ENCODE measurements at regions not wholly inside any gene's neighbourhood (a gene's known extent, or its start where the extent isn't known, plus 50 kb on each side); places are given as distances from the start of the nearest gene placed in this dataset.

DNA sequence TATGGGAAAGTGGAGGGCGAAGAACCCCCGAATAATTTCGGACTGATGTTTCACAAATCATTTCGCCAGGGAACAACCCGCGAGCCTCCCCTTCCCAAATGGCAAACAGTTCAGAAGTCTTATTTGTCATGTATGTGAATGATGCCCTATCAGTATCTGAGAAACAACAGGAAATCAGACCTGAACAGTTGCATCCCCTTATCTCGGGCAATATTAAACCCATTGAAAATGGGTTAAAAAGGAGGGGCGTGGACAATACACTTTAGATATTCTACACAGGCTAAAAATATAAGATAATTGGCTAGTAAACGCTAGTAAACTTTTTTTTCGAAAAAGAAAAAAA, 1003.3 kb upstream of the NR2F2 start:
- H3K4me3 ChIP-seq (ENCODE audit: control insufficient read depth in 2 of 3, extremely low read depth in 1 of 3, insufficient read depth in 2 of 3, low read depth in 1 of 3, low read length in 3 of 3), result peak overlapping the region in 1 of 3 experiments; percentile 10
- FAIRE-seq, result no peak
- DNase-seq (ENCODE audit: low read depth, low spot score), result no peak
- H2AFZ ChIP-seq (ENCODE audit: control insufficient read depth, low read length), result no peak overlapping the region
- H4K20me1 ChIP-seq (ENCODE audit: control insufficient read depth, extremely low read depth, insufficient read depth, low read length), result no peaks in the 10 kb centered on the region
- no peaks in the 10 kb centered on the region for H3K9me3 ChIP-seq (ENCODE audit: control insufficient read depth, low read depth, low read length)
- H3K27ac ChIP-seq (ENCODE audit: control insufficient read depth, insufficient read depth, low read length), result no peak overlapping the region
- no peaks in the 10 kb centered on the region for H3K36me3 ChIP-seq (ENCODE audit: control insufficient read depth in 2 of 2, extremely low read depth in 1 of 2, insufficient read depth in 2 of 2, low read length in 2 of 2)
- peaks cover 24% of the 10 kb centered on the region for H3K27me3 ChIP-seq (ENCODE audit: control insufficient read depth, extremely low read depth, insufficient read depth, low read length)
- no peak overlapping the region for H3K9ac ChIP-seq (ENCODE audit: control insufficient read depth, extremely low read depth, insufficient read depth, low read length)
- H3K4me1 ChIP-seq (ENCODE audit: control insufficient read depth, extremely low read depth, insufficient read depth, low read length), result no peaks in the 10 kb centered on the region
- no peaks in the 10 kb centered on the region for H3K79me2 ChIP-seq (ENCODE audit: control insufficient read depth, insufficient read depth, low read length)
- dilution Hi-C loops (cut with MboI; ENCODE audit: extremely low pct_ligation_motif_present, low sequenced_read_pairs), result no loop called here
- no peaks in the 10 kb centered on the region for H3K9me1 ChIP-seq (ENCODE audit: control insufficient read depth, extremely low read depth, insufficient read depth, low read length)
- TF ChIP-seq, protein P1, sequence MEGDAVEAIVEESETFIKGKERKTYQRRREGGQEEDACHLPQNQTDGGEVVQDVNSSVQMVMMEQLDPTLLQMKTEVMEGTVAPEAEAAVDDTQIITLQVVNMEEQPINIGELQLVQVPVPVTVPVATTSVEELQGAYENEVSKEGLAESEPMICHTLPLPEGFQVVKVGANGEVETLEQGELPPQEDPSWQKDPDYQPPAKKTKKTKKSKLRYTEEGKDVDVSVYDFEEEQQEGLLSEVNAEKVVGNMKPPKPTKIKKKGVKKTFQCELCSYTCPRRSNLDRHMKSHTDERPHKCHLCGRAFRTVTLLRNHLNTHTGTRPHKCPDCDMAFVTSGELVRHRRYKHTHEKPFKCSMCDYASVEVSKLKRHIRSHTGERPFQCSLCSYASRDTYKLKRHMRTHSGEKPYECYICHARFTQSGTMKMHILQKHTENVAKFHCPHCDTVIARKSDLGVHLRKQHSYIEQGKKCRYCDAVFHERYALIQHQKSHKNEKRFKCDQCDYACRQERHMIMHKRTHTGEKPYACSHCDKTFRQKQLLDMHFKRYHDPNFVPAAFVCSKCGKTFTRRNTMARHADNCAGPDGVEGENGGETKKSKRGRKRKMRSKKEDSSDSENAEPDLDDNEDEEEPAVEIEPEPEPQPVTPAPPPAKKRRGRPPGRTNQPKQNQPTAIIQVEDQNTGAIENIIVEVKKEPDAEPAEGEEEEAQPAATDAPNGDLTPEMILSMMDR (optimal IDR thresholded peaks at IDR 0.05 in 1 of 3, IDR thresholded peaks at IDR 0.05 in 1 of 3, conservative IDR thresholded peaks at IDR 0.05 in 1 of 3; ENCODE audit: extremely low read depth in 1 of 3, insufficient read depth in 2 of 3, low read length in 3 of 3), result no peak
- TF ChIP-seq EZH2 (IDR thresholded peaks at IDR 0.05; ENCODE audit: low read length), result no peak
- peak overlapping the region; percentile 48 for H3K4me2 ChIP-seq (ENCODE audit: control insufficient read depth, extremely low read depth, insufficient read depth, low read depth, low read length)

DNA sequence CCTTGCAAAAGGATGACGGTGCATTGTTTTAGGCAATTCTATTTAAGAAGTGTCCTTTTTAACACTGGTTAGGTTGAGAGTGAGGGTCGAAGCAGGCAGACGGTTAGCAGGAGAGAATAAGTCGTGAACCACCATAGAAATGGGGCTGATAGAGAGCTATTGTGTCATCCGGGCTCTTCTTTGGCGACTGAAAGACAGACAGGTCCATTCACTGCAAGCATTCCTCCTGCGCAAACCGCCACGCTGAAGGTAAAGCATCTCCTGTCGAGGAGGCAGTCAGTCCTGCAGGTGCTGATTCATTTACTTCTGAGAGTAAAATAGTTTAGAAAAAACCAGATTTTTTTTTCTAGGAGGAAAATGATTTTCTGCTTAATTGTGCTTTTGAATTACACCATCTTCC, 1002.8 kb upstream of the NR2F2 start:
- Histone ChIP-seq H3K9me3 (ENCODE audit: control insufficient read depth, low read depth, low read length) (no peaks in the 10 kb centered on the region), H2AFZ (ENCODE audit: control insufficient read depth, low read length) (no peak overlapping the region), H3K9ac (ENCODE audit: control insufficient read depth, extremely low read depth, insufficient read depth, low read length) (no peak overlapping the region), H3K4me1 (ENCODE audit: control insufficient read depth, extremely low read depth, insufficient read depth, low read length) (no peaks in the 10 kb centered on the region), H3K4me2 (ENCODE audit: control insufficient read depth, extremely low read depth, insufficient read depth, low read depth, low read length) (no peak overlapping the region), H3K9me1 (ENCODE audit: control insufficient read depth, extremely low read depth, insufficient read depth, low read length) (no peaks in the 10 kb centered on the region), H4K20me1 (ENCODE audit: control insufficient read depth, extremely low read depth, insufficient read depth, low read length) (no peaks in the 10 kb centered on the region), H3K27me3 (ENCODE audit: control insufficient read depth, extremely low read depth, insufficient read depth, low read length) (peaks cover 24% of the 10 kb centered on the region), H3K4me3 (ENCODE audit: control insufficient read depth in 2 of 3, extremely low read depth in 1 of 3, insufficient read depth in 2 of 3, low read depth in 1 of 3, low read length in 3 of 3) (no peak overlapping the region), H3K36me3 (ENCODE audit: control insufficient read depth in 2 of 2, extremely low read depth in 1 of 2, insufficient read depth in 2 of 2, low read length in 2 of 2) (no peaks in the 10 kb centered on the region), H3K27ac (ENCODE audit: control insufficient read depth, insufficient read depth, low read length) (no peak overlapping the region), H3K79me2 (ENCODE audit: control insufficient read depth, insufficient read depth, low read length) (no peaks in the 10 kb centered on the region)
- DNase-seq (ENCODE audit: low read depth, low spot score) (no peak), FAIRE-seq (no peak)
- no peak for TF ChIP-seq EZH2 (IDR thresholded peaks at IDR 0.05; ENCODE audit: low read length)
- TF ChIP-seq, protein P1 (optimal IDR thresholded peaks at IDR 0.05 in 1 of 3, IDR thresholded peaks at IDR 0.05 in 1 of 3, conservative IDR thresholded peaks at IDR 0.05 in 1 of 3; ENCODE audit: extremely low read depth in 1 of 3, insufficient read depth in 2 of 3, low read length in 3 of 3), result no peak
- dilution Hi-C loops (cut with MboI; ENCODE audit: extremely low pct_ligation_motif_present, low sequenced_read_pairs), result no loop called here

All from keratinocyte (primary cell).